Adipocyte (in vitro differentiated cells): ENCODE measurements at regions not wholly inside any gene's neighbourhood (a gene's known extent, or its start where the extent isn't known, plus 50 kb on each side); places are given as distances from the start of the nearest gene placed in this dataset.
"Not testable (repeated sequence)": the region's sequence is repeated elsewhere in the genome, so short reads cannot be mapped to it uniquely, and the experiment has no call there.

ENCODE experiments used
- DNase-seq: peaks from one replicate; pipeline ENCODE4 v3.0.0-alpha.2; 2015; ENCODE audit warnings: low read depth
- H3K27me3 ChIP-seq: replicated peaks from 2 replicates; pipeline ENCODE4 v1.7.0; 2013; ENCODE audit warnings: mild to moderate bottlenecking, low read length, moderate library complexity; ENCODE audit not compliant: control insufficient read depth, insufficient read depth
- H3K36me3 ChIP-seq: 2 replicates; pipeline ENCODE4 v1.7.0; 2013; ENCODE audit warnings: low read length, mild to moderate bottlenecking, moderate library complexity; ENCODE audit not compliant: control insufficient read depth, insufficient read depth, severe bottlenecking
- H3K4me1 ChIP-seq: 2 replicates; pipeline ENCODE4 v1.7.0; 2013; ENCODE audit warnings: mild to moderate bottlenecking, low read length, moderate library complexity; ENCODE audit not compliant: control insufficient read depth, insufficient read depth
- H3K4me3 ChIP-seq: 2 replicates; pipeline ENCODE4 v1.7.0; 2013; ENCODE audit warnings: mild to moderate bottlenecking, low read length, moderate library complexity
- H3K9ac ChIP-seq: 2 replicates; pipeline ENCODE4 v1.7.0; 2013; ENCODE audit warnings: mild to moderate bottlenecking, low read length, moderate library complexity
- H3K9me3 ChIP-seq: 2 replicates; pipeline ENCODE4 v1.7.0; 2013; ENCODE audit warnings: mild to moderate bottlenecking, low read length, moderate library complexity; ENCODE audit not compliant: control insufficient read depth

DNA sequence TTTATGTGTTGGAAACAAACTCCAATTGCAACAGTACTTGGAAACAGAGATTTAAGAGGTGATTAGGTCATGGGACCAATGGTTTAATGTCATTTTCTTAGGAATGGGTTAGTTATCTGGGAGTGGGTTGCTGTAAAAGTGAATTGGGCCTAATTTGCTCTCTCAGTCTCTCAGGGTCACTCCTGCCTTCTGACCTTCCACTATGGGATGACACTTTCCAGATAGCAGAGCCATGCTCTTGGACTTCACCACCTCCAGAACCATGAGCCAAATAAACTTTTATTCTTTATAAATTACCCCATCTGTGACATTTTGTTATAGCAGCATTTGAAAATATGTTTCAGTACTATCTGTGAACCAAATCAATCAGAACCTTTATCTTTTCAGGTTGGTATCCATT lies 1509.1 kb downstream of the REEP3 start:
- peaks cover 9% of the 10 kb centered on the region for H3K9me3 ChIP-seq
- no peak overlapping the region for H3K4me3 ChIP-seq
- H3K9ac ChIP-seq: no peak overlapping the region
- no peak for DNase-seq
- H3K36me3 ChIP-seq: no peaks in the 10 kb centered on the region
- no peaks in the 10 kb centered on the region for H3K4me1 ChIP-seq
- H3K27me3 ChIP-seq: no peaks in the 10 kb centered on the region

- no peaks in the 10 kb centered on the region for H3K4me1 ChIP-seq
- no peaks in the 10 kb centered on the region for H3K27me3 ChIP-seq
- no peak overlapping the region for H3K4me3 ChIP-seq
- no peak for DNase-seq
- H3K9ac ChIP-seq: no peak overlapping the region
- peaks cover 9% of the 10 kb centered on the region for H3K9me3 ChIP-seq
- no peaks in the 10 kb centered on the region for H3K36me3 ChIP-seq
Measured at GRCh38 chr10:65032867-65033769, 1511.9 kb downstream of the REEP3 start.

- H3K9ac ChIP-seq: no peak overlapping the region
- H3K4me1 ChIP-seq: no peaks in the 10 kb centered on the region
- H3K36me3 ChIP-seq: no peaks in the 10 kb centered on the region
- H3K4me3 ChIP-seq: no peak overlapping the region
- H3K9me3 ChIP-seq: peaks cover 9% of the 10 kb centered on the region
- H3K27me3 ChIP-seq: no peaks in the 10 kb centered on the region
- DNase-seq: no peak
Measured at GRCh38 chr10:65033957-65034356, 1512.8 kb downstream of the REEP3 start.

- Histone ChIP-seq H3K36me3 (no peaks in the 10 kb centered on the region), H3K27me3 (no peaks in the 10 kb centered on the region), H3K9ac (no peak overlapping the region), H3K9me3 (no peaks in the 10 kb centered on the region), H3K4me3 (no peak overlapping the region), H3K4me1 (no peaks in the 10 kb centered on the region)
- DNase-seq: no peak
Measured at GRCh38 chr10:65040796-65041195, 1519.6 kb downstream of the REEP3 start.

GRCh38 chr10:65041307-65041706 lies 1520.1 kb downstream of the REEP3 start:
- no peaks in the 10 kb centered on the region for H3K36me3 ChIP-seq

DNA sequence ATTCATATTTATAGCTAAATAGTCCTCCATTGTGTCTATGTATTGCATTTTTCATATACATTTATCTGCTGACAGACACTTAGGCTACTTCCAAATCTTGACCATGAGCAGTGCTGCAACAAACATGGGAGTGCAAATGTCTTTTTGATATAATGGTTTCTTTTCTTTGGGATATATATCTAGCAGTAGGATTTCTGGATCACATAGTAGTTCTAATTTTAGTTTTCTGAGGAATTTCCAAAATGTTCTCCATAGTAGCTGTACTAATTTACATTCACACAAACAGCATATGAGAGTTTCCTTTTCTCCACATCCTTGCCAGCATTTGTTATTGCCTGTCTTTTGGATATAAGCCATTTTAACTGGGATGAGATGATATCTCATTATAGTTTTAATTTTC lies 1521.3 kb downstream of the REEP3 start:
- H3K9me3 ChIP-seq: no peaks in the 10 kb centered on the region
- H3K36me3 ChIP-seq: no peaks in the 10 kb centered on the region
- no peak overlapping the region for H3K9ac ChIP-seq
- H3K4me1 ChIP-seq: no peaks in the 10 kb centered on the region
- DNase-seq: no peak
- no peak overlapping the region for H3K4me3 ChIP-seq
- no peaks in the 10 kb centered on the region for H3K27me3 ChIP-seq

More at GRCh38 chr10:65041307-65041706, 1520.1 kb downstream of the REEP3 start:
- H3K27me3 ChIP-seq: no peaks in the 10 kb centered on the region
- no peak overlapping the region for H3K4me3 ChIP-seq
- DNase-seq: no peak
- no peaks in the 10 kb centered on the region for H3K4me1 ChIP-seq
- no peak overlapping the region for H3K9ac ChIP-seq
- H3K9me3 ChIP-seq: no peaks in the 10 kb centered on the region

DNA sequence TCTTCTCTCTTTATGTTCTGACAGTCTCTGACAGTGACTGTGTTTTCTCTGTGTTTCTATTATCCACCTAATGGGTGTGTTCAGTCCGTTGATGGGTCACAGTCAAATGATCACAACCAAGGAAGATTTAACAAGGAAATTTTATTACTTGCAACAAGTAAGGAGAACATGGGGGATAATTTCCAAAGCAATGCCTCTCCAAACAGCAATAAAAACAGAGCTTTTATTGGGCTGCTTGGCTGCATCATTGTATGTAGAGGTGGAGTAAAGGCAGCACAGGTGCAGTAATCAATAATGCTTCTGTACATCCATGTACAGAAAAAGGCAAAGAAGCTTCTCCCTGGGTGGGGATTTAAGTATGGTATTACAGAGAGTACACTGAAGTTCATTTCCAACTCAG lies 1525.6 kb downstream of the REEP3 start:
- no peak overlapping the region for H3K9ac ChIP-seq
- H3K4me1 ChIP-seq: no peaks in the 10 kb centered on the region
- no peak for DNase-seq
- no peak overlapping the region for H3K4me3 ChIP-seq
- H3K9me3 ChIP-seq: no peaks in the 10 kb centered on the region
- no peaks in the 10 kb centered on the region for H3K27me3 ChIP-seq
- no peaks in the 10 kb centered on the region for H3K36me3 ChIP-seq

DNA sequence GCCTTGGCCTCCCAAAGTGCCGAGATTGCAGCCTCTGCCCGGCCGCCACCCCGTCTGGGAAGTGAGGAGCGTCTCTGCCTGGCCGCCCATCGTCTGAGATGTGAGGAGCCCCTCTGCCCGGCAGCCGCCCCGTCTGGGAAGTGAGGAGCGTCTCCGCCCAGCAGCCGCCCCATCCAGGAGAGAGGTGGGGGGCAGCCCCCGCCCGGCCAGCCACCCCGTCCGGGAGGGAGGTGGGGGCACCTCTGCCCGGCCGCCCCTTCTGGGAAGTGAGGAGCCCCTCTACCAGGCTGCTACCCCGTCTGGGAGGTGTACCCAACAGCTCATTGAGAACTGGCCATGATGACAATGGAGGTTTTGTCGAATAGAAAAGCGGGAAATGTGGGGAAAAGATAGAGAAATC lies 1530.9 kb downstream of the REEP3 start:
- H3K9me3 ChIP-seq, H3K4me1 ChIP-seq, H3K9ac ChIP-seq, H3K36me3 ChIP-seq, DNase-seq, H3K4me3 ChIP-seq, H3K27me3 ChIP-seq: not testable (repeated sequence)

DNA sequence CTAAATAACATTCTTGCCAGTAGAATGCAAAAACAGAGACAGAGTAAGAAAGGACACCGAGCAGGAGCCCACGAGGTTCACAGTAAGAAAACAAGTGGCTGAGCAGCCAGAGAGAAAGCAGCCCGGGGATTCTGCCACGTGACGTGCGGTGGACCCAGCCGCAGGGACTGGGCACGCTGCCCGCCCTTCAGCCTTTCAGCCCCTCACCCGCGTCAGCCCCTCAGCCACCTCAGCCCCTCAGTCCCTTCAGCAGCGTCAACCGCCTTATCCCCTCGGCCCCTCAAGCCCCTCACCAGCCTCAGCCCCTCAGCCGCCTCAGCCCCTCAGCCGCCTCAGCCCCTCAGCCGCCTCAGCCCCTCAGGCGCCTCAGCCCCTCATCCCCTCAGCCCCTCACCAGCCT lies 1532.2 kb downstream of the REEP3 start:
- not testable (repeated sequence) for H3K4me3 ChIP-seq, H3K9ac ChIP-seq, H3K9me3 ChIP-seq, H3K4me1 ChIP-seq, DNase-seq, H3K27me3 ChIP-seq, H3K36me3 ChIP-seq

GRCh38 chr10:65053831-65054351 lies 1532.7 kb downstream of the REEP3 start:
- not testable (repeated sequence) for H3K4me1 ChIP-seq, H3K27me3 ChIP-seq, H3K9ac ChIP-seq, H3K36me3 ChIP-seq, H3K4me3 ChIP-seq, H3K9me3 ChIP-seq, DNase-seq

GRCh38 chr10:65054701-65055100 lies 1533.5 kb downstream of the REEP3 start:
- H3K9me3 ChIP-seq, DNase-seq, H3K4me3 ChIP-seq, H3K4me1 ChIP-seq, H3K27me3 ChIP-seq, H3K9ac ChIP-seq, H3K36me3 ChIP-seq: not testable (repeated sequence)
